Frontal cortex (tissue), 3 donors: ENCODE measurements at regions not wholly inside any gene's neighbourhood (a gene's known extent, or its start where the extent isn't known, plus 50 kb on each side); places are given as distances from the start of the nearest gene placed in this dataset.

Experiments used
- DNase-seq, 2 donors: peaks; one replicate each; pipeline ENCODE4 v3.0.0; 2012; ENCODE audit warnings: low spot score in 2 of 2
- FAIRE-seq: peaks from 2 replicates; lab custom pipeline; 2012; peaks lifted over from hg19 to GRCh38; lab: Jason Lieb, UNC
- donor health status: control.
- donor health status: control.
- donor health status: control.

GRCh38 chr7:31190906-31191305 lies 138.8 kb downstream of the ADCYAP1R1 start:
- FAIRE-seq, result no peak
- no peak for DNase-seq

- FAIRE-seq (no peak), DNase-seq (no peak)
These were observed 134.1 kb downstream of the ADCYAP1R1 start for GRCh38 chr7:31186202-31186601.

GRCh38 chr7:31175672-31176071 lies 123.6 kb downstream of the ADCYAP1R1 start:
- DNase-seq (no peak), FAIRE-seq (no peak)

GRCh38 chr7:31171984-31172383 lies 119.9 kb downstream of the ADCYAP1R1 start:
- no peak for DNase-seq
- no peak for FAIRE-seq

- no peak for FAIRE-seq
- DNase-seq, result no peak
These were observed 119.2 kb downstream of the ADCYAP1R1 start for GRCh38 chr7:31171216-31171785.
